GM23338 (cell line): ENCODE measurements at regions not wholly inside any gene's neighbourhood (a gene's known extent, or its start where the extent isn't known, plus 50 kb on each side); places are given as distances from the start of the nearest gene placed in this dataset.

ENCODE experiments used
- ATAC-seq: fragments of 200-7000 bp; cut with Tn5 transposase; 3 replicates; pipeline ENCODE4 v1.9.1; 2020
- DNase-seq: peaks from one replicate; pipeline ENCODE4 v3.0.0-alpha.2; 2015; ENCODE audit warnings: low spot score
- H2AFZ ChIP-seq: fragments of 200-600 bp; sonication (generic); 2 replicates; pipeline ENCODE4 v1.8.0; 2016; ENCODE audit warnings: antibody characterized with exemption, mild to moderate bottlenecking, moderate library complexity
- H3F3A ChIP-seq: fragments of 200-600 bp; sonication (generic); replicated peaks from 2 replicates; pipeline ENCODE4 v1.8.0; 2017; ENCODE audit warnings: antibody characterized with exemption, mixed run types, low read depth
- H3K27ac ChIP-seq: fragments of 200-600 bp; sonication (generic); 2 replicates; pipeline ENCODE4 v1.6.1; 2016; ENCODE audit warnings: low read depth
- H3K27me3 ChIP-seq: fragments of 200-600 bp; sonication (generic); 2 replicates; pipeline ENCODE4 v1.8.0; 2016; ENCODE audit warnings: mild to moderate bottlenecking, mixed run types, moderate library complexity; ENCODE audit not compliant: insufficient read depth
- H3K36me3 ChIP-seq: fragments of 200-600 bp; sonication (generic); 2 replicates; pipeline ENCODE4 v1.8.0; 2016; ENCODE audit warnings: mild to moderate bottlenecking; ENCODE audit not compliant: insufficient read depth
- H3K4me1 ChIP-seq: fragments of 200-600 bp; sonication (generic); 2 replicates; pipeline ENCODE4 v1.8.0; 2016; ENCODE audit warnings: mild to moderate bottlenecking, moderate library complexity; ENCODE audit not compliant: insufficient read depth
- H3K4me2 ChIP-seq: fragments of 200-600 bp; sonication (generic); 2 replicates; pipeline ENCODE4 v1.7.1; 2017; ENCODE audit warnings: mixed run types
- H3K4me3 ChIP-seq: fragments of 200-600 bp; sonication (generic); 2 replicates; pipeline ENCODE4 v1.6.1; 2016; ENCODE audit warnings: mixed run types
- H3K79me2 ChIP-seq: fragments of 200-600 bp; sonication (generic); replicated peaks from 2 replicates; pipeline ENCODE4 v1.8.0; 2017; ENCODE audit warnings: mild to moderate bottlenecking; ENCODE audit not compliant: insufficient read depth
- H3K9me2 ChIP-seq: fragments of 200-600 bp; sonication (generic); 2 replicates; pipeline ENCODE4 v1.8.0; 2017; ENCODE audit not compliant: insufficient read depth
- H4K20me1 ChIP-seq: fragments of 200-600 bp; sonication (generic); replicated peaks from 2 replicates; pipeline ENCODE4 v1.8.0; 2017; ENCODE audit warnings: mild to moderate bottlenecking; ENCODE audit not compliant: insufficient read depth
- H3K27ac Mint-ChIP-seq: 2 replicates; pipeline ENCODE4 v1.8.0; 2020; ENCODE audit warnings: inconsistent platforms, mild to moderate bottlenecking, moderate library complexity, mixed read lengths
- H3K27me3 Mint-ChIP-seq: 3 replicates; pipeline ENCODE4 v1.8.0; 2022; ENCODE audit warnings: low read depth, mild to moderate bottlenecking, moderate library complexity, mixed read lengths, inconsistent platforms; ENCODE audit not compliant: insufficient read depth, poor library complexity
- H3K36me3 Mint-ChIP-seq: 3 replicates; pipeline ENCODE4 v1.8.0; 2021; ENCODE audit warnings: low read depth, mild to moderate bottlenecking, inconsistent platforms, moderate library complexity, mixed read lengths
- H3K4me1 Mint-ChIP-seq: 3 replicates; pipeline ENCODE4 v1.8.0; 2020; ENCODE audit warnings: mild to moderate bottlenecking, inconsistent platforms, mixed read lengths
- H3K4me3 Mint-ChIP-seq: 3 replicates; pipeline ENCODE4 v1.8.0; 2021; ENCODE audit warnings: moderate library complexity, mild to moderate bottlenecking, inconsistent platforms, mixed read lengths
- H3K9me3 Mint-ChIP-seq: 3 replicates; pipeline ENCODE4 v1.8.0; 2020; ENCODE audit warnings: moderate library complexity, mild to moderate bottlenecking, inconsistent platforms, mixed read lengths
- EZH2 ChIP-seq: fragments of 200-600 bp; sonication (generic); IDR thresholded peaks from one replicate; pipeline ENCODE4 v1.8.0; 2017; ENCODE audit warnings: antibody characterized with exemption, mild to moderate bottlenecking, low read depth; ENCODE audit not compliant: unreplicated experiment
- EZH2phosphoT487 ChIP-seq: fragments of 200-600 bp; sonication (generic); IDR thresholded peaks from one replicate; pipeline ENCODE4 v1.8.1; 2018; ENCODE audit warnings: antibody characterized with exemption; ENCODE audit not compliant: unreplicated experiment
- JUNB ChIP-seq: IDR thresholded peaks from one replicate; pipeline ENCODE4 v1.6.1; 2016; ENCODE audit warnings: antibody characterized with exemption; ENCODE audit not compliant: unreplicated experiment
- NANOG ChIP-seq: IDR thresholded peaks from 2 replicates; pipeline ENCODE4 v1.6.1; 2016; ENCODE audit warnings: antibody characterized with exemption, borderline replicate concordance
- POLR2AphosphoS5 ChIP-seq: IDR thresholded peaks from 2 replicates; pipeline ENCODE4 v1.6.1; 2016; ENCODE audit warnings: antibody characterized with exemption, low read depth
- STAT1 ChIP-seq: IDR thresholded peaks from one replicate; pipeline ENCODE4 v1.6.1; 2016; ENCODE audit warnings: antibody characterized with exemption; ENCODE audit not compliant: unreplicated experiment
- ZNF114 ChIP-seq: fragments of 250-450 bp; sonication (Bioruptor Pico); IDR thresholded peaks from 2 replicates; pipeline ENCODE4 v1.5.0; 2020; ENCODE audit warnings: mild to moderate bottlenecking, moderate library complexity
- ZNF331 ChIP-seq: fragments of 250-450 bp; sonication (Bioruptor Pico); IDR thresholded peaks from 2 replicates; pipeline ENCODE4 v1.5.0; 2020; ENCODE audit warnings: low read depth, mild to moderate bottlenecking, moderate library complexity
- TF ChIP-seq, protein P1 (sequence below): fragments of 250-450 bp; sonication (Bioruptor Pico); IDR thresholded peaks from 2 replicates; pipeline ENCODE4 v1.5.0; 2020; ENCODE audit warnings: mild to moderate bottlenecking, moderate library complexity
- TF ChIP-seq, protein P2 (sequence below): IDR thresholded peaks from 2 replicates; pipeline ENCODE4 v1.6.1; 2016; ENCODE audit warnings: antibody characterized with exemption
- TF ChIP-seq, protein P3 (sequence below): IDR thresholded peaks from one replicate; pipeline ENCODE4 v1.6.1; 2018; ENCODE audit warnings: antibody characterized with exemption; ENCODE audit not compliant: unreplicated experiment

DNA sequence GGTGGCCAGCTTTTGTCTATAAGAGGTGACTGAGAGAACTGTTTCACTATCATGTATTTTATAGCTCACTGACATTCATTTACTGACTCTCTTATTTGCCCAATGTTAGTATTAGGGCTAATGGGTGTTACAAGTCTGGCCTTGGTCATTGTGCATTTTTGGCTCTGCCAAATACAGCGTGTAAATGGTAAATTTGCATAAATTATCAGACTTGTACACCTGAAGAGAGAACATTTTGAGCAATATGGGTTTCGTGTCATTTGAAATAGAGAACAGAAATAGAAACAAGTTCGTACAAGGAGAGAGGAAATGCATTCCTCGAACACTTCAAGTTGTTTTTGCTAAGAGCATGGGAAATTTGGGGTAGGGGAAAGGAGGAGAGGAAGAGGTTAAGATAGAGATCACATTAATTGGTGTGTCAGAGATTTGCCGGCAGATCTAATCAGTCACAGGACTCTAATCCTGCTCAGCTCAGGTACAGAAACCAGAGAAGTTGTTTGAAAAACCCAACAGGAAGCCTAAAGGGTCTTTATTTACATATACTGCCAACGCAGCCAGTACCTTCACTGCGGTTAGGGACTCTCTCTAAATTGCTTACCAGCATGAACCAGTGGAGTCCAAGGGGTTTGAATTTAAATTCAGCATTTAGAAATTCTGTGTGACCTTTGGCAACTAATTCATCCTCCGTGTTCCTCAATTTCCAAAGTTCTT is 261.5 kb downstream of the GPATCH2 start:
- peak overlapping the region; percentile 32 for H3K4me3 Mint-ChIP-seq
- Histone ChIP-seq H3K9me2 (no peaks in the 10 kb centered on the region), H3K36me3 (no peaks in the 10 kb centered on the region), H3K79me2 (no peaks in the 10 kb centered on the region), H3K27ac (no peak overlapping the region), H3K4me3 (0 out of 2 replicates have a peak overlapping the region, but pooled peaks have one; percentile 22), H3K4me1 (peaks cover 8% of the 10 kb centered on the region), H3K4me2 (peak overlapping the region; percentile 64), H2AFZ (no peak overlapping the region), H3F3A (no peaks in the 10 kb centered on the region), H4K20me1 (no peaks in the 10 kb centered on the region), H3K27me3 (peaks cover 22% of the 10 kb centered on the region; the same call in 1 of the 2 replicates)
- DNase-seq = peak; percentile 75
- peaks cover 9% of the 10 kb centered on the region for H3K27me3 Mint-ChIP-seq
- TF ChIP-seq ZNF331 (CRISPR knock-in tag) = no peak
- TF ChIP-seq JUNB = peak; percentile 87
- peaks cover 13% of the 10 kb centered on the region for H3K36me3 Mint-ChIP-seq
- peaks cover 20% of the 10 kb centered on the region for H3K9me3 Mint-ChIP-seq
- H3K27ac Mint-ChIP-seq = no peak overlapping the region
- peak; percentile 90 for ATAC-seq
- peaks cover 15% of the 10 kb centered on the region for H3K4me1 Mint-ChIP-seq

DNA sequence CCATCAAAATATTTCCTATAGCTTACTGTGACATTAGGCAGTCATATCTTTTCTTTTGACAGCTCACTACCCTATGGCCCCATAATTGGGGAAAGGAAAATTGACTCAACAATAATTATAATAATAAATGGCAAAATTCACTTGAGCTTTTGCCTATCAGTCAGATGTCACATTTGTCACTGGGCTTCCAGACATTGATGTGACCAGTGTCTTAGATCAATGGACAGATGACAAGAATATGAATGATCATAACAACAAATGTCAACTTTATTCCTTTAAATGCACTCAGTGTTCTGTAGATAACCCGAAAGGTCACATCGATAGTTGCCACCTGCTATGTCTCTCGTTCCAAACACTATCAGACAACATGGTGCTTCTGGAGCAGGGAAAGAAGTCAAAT is 266.7 kb downstream of the GPATCH2 start:
- H4K20me1 ChIP-seq = no peaks in the 10 kb centered on the region
- H3K4me1 ChIP-seq = peaks cover 6% of the 10 kb centered on the region
- Mint-ChIP-seq H3K27me3 (no peaks in the 10 kb centered on the region), H3K4me1 (peaks cover 2% of the 10 kb centered on the region), H3K27ac (no peak overlapping the region), H3K9me3 (peaks cover 3% of the 10 kb centered on the region; the same call in 1 of the 3 replicates), H3K4me3 (no peak overlapping the region), H3K36me3 (no peaks in the 10 kb centered on the region)
- H3K9me2 ChIP-seq = no peaks in the 10 kb centered on the region
- no peak overlapping the region for H3K4me2 ChIP-seq
- no peak overlapping the region for H3K4me3 ChIP-seq
- no peak for ATAC-seq
- H3K27me3 ChIP-seq = peaks cover 11% of the 10 kb centered on the region; the same call in 1 of the 2 replicates
- no peaks in the 10 kb centered on the region for H3K36me3 ChIP-seq
- H2AFZ ChIP-seq = no peak overlapping the region
- DNase-seq = no peak
- no peak overlapping the region for H3K27ac ChIP-seq
- H3K79me2 ChIP-seq = no peaks in the 10 kb centered on the region
- H3F3A ChIP-seq = no peaks in the 10 kb centered on the region
- TF ChIP-seq, protein P1, sequence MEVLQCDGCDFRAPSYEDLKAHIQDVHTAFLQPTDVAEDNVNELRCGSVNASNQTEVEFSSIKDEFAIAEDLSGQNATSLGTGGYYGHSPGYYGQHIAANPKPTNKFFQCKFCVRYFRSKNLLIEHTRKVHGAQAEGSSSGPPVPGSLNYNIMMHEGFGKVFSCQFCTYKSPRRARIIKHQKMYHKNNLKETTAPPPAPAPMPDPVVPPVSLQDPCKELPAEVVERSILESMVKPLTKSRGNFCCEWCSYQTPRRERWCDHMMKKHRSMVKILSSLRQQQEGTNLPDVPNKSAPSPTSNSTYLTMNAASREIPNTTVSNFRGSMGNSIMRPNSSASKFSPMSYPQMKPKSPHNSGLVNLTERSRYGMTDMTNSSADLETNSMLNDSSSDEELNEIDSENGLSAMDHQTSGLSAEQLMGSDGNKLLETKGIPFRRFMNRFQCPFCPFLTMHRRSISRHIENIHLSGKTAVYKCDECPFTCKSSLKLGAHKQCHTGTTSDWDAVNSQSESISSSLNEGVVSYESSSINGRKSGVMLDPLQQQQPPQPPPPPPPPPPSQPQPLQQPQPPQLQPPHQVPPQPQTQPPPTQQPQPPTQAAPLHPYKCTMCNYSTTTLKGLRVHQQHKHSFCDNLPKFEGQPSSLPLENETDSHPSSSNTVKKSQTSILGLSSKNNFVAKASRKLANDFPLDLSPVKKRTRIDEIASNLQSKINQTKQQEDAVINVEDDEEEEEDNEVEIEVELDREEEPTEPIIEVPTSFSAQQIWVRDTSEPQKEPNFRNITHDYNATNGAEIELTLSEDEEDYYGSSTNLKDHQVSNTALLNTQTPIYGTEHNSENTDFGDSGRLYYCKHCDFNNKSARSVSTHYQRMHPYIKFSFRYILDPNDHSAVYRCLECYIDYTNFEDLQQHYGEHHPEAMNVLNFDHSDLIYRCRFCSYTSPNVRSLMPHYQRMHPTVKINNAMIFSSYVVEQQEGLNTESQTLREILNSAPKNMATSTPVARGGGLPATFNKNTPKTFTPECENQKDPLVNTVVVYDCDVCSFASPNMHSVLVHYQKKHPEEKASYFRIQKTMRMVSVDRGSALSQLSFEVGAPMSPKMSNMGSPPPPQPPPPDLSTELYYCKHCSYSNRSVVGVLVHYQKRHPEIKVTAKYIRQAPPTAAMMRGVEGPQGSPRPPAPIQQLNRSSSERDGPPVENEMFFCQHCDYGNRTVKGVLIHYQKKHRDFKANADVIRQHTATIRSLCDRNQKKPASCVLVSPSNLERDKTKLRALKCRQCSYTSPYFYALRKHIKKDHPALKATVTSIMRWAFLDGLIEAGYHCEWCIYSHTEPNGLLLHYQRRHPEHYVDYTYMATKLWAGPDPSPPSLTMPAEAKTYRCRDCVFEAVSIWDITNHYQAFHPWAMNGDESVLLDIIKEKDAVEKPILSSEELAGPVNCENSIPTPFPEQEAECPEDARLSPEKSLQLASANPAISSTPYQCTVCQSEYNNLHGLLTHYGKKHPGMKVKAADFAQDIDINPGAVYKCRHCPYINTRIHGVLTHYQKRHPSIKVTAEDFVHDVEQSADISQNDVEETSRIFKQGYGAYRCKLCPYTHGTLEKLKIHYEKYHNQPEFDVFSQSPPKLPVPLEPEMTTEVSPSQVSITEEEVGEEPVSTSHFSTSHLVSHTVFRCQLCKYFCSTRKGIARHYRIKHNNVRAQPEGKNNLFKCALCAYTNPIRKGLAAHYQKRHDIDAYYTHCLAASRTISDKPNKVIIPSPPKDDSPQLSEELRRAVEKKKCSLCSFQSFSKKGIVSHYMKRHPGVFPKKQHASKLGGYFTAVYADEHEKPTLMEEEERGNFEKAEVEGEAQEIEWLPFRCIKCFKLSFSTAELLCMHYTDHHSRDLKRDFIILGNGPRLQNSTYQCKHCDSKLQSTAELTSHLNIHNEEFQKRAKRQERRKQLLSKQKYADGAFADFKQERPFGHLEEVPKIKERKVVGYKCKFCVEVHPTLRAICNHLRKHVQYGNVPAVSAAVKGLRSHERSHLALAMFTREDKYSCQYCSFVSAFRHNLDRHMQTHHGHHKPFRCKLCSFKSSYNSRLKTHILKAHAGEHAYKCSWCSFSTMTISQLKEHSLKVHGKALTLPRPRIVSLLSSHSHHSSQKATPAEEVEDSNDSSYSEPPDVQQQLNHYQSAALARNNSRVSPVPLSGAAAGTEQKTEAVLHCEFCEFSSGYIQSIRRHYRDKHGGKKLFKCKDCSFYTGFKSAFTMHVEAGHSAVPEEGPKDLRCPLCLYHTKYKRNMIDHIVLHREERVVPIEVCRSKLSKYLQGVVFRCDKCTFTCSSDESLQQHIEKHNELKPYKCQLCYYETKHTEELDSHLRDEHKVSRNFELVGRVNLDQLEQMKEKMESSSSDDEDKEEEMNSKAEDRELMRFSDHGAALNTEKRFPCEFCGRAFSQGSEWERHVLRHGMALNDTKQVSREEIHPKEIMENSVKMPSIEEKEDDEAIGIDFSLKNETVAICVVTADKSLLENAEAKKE (CRISPR knock-in tag) = no peak
- TF ChIP-seq POLR2AphosphoS5 (no peak), JUNB (no peak), EZH2 (no peak), ZNF114 (no peak), STAT1 (no peak), NANOG (no peak), EZH2phosphoT487 (no peak)
- TF ChIP-seq, protein P2, sequence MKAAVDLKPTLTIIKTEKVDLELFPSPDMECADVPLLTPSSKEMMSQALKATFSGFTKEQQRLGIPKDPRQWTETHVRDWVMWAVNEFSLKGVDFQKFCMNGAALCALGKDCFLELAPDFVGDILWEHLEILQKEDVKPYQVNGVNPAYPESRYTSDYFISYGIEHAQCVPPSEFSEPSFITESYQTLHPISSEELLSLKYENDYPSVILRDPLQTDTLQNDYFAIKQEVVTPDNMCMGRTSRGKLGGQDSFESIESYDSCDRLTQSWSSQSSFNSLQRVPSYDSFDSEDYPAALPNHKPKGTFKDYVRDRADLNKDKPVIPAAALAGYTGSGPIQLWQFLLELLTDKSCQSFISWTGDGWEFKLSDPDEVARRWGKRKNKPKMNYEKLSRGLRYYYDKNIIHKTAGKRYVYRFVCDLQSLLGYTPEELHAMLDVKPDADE = no peak
- TF ChIP-seq, protein P3, sequence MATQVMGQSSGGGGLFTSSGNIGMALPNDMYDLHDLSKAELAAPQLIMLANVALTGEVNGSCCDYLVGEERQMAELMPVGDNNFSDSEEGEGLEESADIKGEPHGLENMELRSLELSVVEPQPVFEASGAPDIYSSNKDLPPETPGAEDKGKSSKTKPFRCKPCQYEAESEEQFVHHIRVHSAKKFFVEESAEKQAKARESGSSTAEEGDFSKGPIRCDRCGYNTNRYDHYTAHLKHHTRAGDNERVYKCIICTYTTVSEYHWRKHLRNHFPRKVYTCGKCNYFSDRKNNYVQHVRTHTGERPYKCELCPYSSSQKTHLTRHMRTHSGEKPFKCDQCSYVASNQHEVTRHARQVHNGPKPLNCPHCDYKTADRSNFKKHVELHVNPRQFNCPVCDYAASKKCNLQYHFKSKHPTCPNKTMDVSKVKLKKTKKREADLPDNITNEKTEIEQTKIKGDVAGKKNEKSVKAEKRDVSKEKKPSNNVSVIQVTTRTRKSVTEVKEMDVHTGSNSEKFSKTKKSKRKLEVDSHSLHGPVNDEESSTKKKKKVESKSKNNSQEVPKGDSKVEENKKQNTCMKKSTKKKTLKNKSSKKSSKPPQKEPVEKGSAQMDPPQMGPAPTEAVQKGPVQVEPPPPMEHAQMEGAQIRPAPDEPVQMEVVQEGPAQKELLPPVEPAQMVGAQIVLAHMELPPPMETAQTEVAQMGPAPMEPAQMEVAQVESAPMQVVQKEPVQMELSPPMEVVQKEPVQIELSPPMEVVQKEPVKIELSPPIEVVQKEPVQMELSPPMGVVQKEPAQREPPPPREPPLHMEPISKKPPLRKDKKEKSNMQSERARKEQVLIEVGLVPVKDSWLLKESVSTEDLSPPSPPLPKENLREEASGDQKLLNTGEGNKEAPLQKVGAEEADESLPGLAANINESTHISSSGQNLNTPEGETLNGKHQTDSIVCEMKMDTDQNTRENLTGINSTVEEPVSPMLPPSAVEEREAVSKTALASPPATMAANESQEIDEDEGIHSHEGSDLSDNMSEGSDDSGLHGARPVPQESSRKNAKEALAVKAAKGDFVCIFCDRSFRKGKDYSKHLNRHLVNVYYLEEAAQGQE = no peak
